A549 (cell line): ENCODE measurements at regions not wholly inside any gene's neighbourhood (a gene's known extent, or its start where the extent isn't known, plus 50 kb on each side); places are given as distances from the start of the nearest gene placed in this dataset.

Source experiments
- ATAC-seq, 2 experiments: fragments of 200-7000 bp in 1 of 2; fragments of >200 bp in 1 of 2; cut with Nextera tagmentation in 1 of 2; cut with Tn5 transposase in 1 of 2; 3 replicates each; pipeline versions ENCODE4 v1.8.0 to v1.9.1; 2018 to 2020; ENCODE audit warnings: mild to moderate bottlenecking in 1 of 2, moderate library complexity in 1 of 2
- CTCF ChIA-PET: fragments of 300-600 bp; sonication (Branson Sonifier 250); formaldehyde crosslinking; extraction: SDS; loops from one replicate; lab custom pipeline; 2021; ENCODE audit warnings: antibody characterized with exemption, inconsistent platforms; lab: Yijun Ruan, JAX
- POLR2A ChIA-PET: fragments of 350-600 bp; formaldehyde crosslinking; extraction: SDS; loops from one replicate; lab custom pipeline; 2021; ENCODE audit warnings: antibody characterized with exemption, inconsistent platforms; lab: Yijun Ruan, JAX
- DNase-seq, 2 experiments: peaks; one replicate each; pipeline versions ENCODE4 v3.0.0 to v3.0.0-alpha.2; 2011 to 2016; ENCODE audit warnings: low read depth in 1 of 2, low spot score in 1 of 2
- FAIRE-seq: peaks from 2 replicates; lab custom pipeline; 2011; peaks lifted over from hg19 to GRCh38; lab: Jason Lieb, UNC
- H3K27ac ChIP-seq, 2 experiments: fragments of >200 bp; sonication (Bioruptor Twin); formaldehyde crosslinking; 3 replicates each; pipeline ENCODE4 v1.5.1; 2016 to 2017
- H3K4me1 ChIP-seq: fragments of >200 bp; sonication (Bioruptor Twin); formaldehyde crosslinking; 3 replicates; pipeline ENCODE4 v1.6.1; 2016
- H3K4me2 ChIP-seq: fragments of >200 bp; sonication (Bioruptor Twin); formaldehyde crosslinking; 3 replicates; pipeline ENCODE4 v1.6.1; 2016
- H3K4me3 ChIP-seq: fragments of >200 bp; sonication (Bioruptor Twin); formaldehyde crosslinking; 3 replicates; pipeline ENCODE4 v1.5.1; 2016
- H3K9me3 ChIP-seq: fragments of >200 bp; sonication (Bioruptor Twin); formaldehyde crosslinking; 3 replicates; pipeline ENCODE4 v1.6.1; 2016
- BHLHE40 ChIP-seq: IDR thresholded peaks from 2 replicates; pipeline ENCODE4 v1.6.1; 2012; ENCODE audit warnings: low read depth, low read length, inconsistent platforms
- CBX8 ChIP-seq: fragments of 200-600 bp; sonication (generic); IDR thresholded peaks from 2 replicates; pipeline ENCODE4 v1.6.1; 2016
- CEBPB ChIP-seq, 2 experiments: fragments of >200 bp in 1 of 2; sonication (Bioruptor Twin) in 1 of 2; formaldehyde crosslinking in 1 of 2; IDR thresholded peaks; 2 replicates each; pipeline ENCODE4 v1.6.1; 2012 to 2016
- CHD2 ChIP-seq: fragments of 150-350 bp; IDR thresholded peaks from 2 replicates; pipeline ENCODE4 v1.6.1; 2014; ENCODE audit warnings: low read length; ENCODE audit not compliant: partially characterized antibody
- EHF ChIP-seq: fragments of 250-450 bp; sonication (Bioruptor Pico); IDR thresholded peaks from 2 replicates; pipeline ENCODE4 v1.5.0; 2020; ENCODE audit warnings: mild to moderate bottlenecking
- ESRRA ChIP-seq: fragments of 150-350 bp; IDR thresholded peaks from 2 replicates; pipeline ENCODE4 v1.6.1; 2014; ENCODE audit warnings: mild to moderate bottlenecking, low read length, borderline replicate concordance
- GATA3 ChIP-seq: IDR thresholded peaks from 2 replicates; pipeline ENCODE4 v1.6.1; 2012; ENCODE audit warnings: borderline replicate concordance
- HOXB13 ChIP-seq: fragments of 250-450 bp; sonication (Bioruptor Pico); IDR thresholded peaks from 2 replicates; pipeline ENCODE4 v1.5.0; 2020; ENCODE audit warnings: low read depth, mild to moderate bottlenecking, moderate library complexity
- JUNB ChIP-seq: fragments of >200 bp; sonication (Bioruptor Twin); formaldehyde crosslinking; IDR thresholded peaks from 2 replicates; pipeline ENCODE4 v1.6.1; 2016
- KDM1A ChIP-seq: fragments of 200-600 bp; sonication (generic); IDR thresholded peaks from 2 replicates; pipeline ENCODE4 v1.6.1; 2016; ENCODE audit warnings: low read depth, mild to moderate bottlenecking
- MAZ ChIP-seq: fragments of 150-350 bp; IDR thresholded peaks from 2 replicates; pipeline ENCODE4 v1.6.1; 2014; ENCODE audit warnings: antibody characterized with exemption, low read depth, low read length, borderline replicate concordance
- MYC ChIP-seq: IDR thresholded peaks from 2 replicates; pipeline ENCODE4 v1.6.1; 2012; ENCODE audit warnings: mild to moderate bottlenecking, inconsistent platforms, low read length, improper control_type of control experiment, borderline replicate concordance
- NFE2L2 ChIP-seq: fragments of 150-350 bp; conservative IDR thresholded peaks from 2 replicates; pipeline ENCODE4 v1.6.1; 2014; ENCODE audit warnings: low read length
- NR3C1 ChIP-seq: fragments of >200 bp; sonication (Bioruptor Twin); formaldehyde crosslinking; IDR thresholded peaks from 3 replicates; pipeline ENCODE4 v1.6.1; 2017
- POLR2A ChIP-seq: IDR thresholded peaks from 2 replicates; pipeline ENCODE4 v1.6.1; 2012; ENCODE audit warnings: mild to moderate bottlenecking, low read length
- RNF2 ChIP-seq: fragments of 200-600 bp; sonication (generic); IDR thresholded peaks from 2 replicates; pipeline ENCODE4 v1.6.1; 2016; ENCODE audit warnings: low read depth, mild to moderate bottlenecking, antibody characterized with exemption, moderate library complexity, borderline replicate concordance
- SREBF2 ChIP-seq: fragments of 450-650 bp; IDR thresholded peaks from 2 replicates; pipeline ENCODE4 v1.6.1; 2014; ENCODE audit warnings: mild to moderate bottlenecking, moderate library complexity
- ZC3H11A ChIP-seq: fragments of 450-650 bp; IDR thresholded peaks from 2 replicates; pipeline ENCODE4 v1.6.1; 2014; ENCODE audit warnings: antibody characterized with exemption, mild to moderate bottlenecking
- ZSCAN20 ChIP-seq: fragments of 250-450 bp; sonication (Bioruptor Pico); IDR thresholded peaks from 2 replicates; pipeline ENCODE4 v1.8.0; 2022; ENCODE audit warnings: mild to moderate bottlenecking, moderate library complexity
- WGBS: methylation state at CpG from one replicate; pipeline ENCODE4 v1.1.6; 2017; ENCODE audit errors: missing lambda C conversion rate; 5-methylcytosine and 5-hydroxymethylcytosine counted together
- TF ChIP-seq, protein P1 (sequence below): IDR thresholded peaks from 2 replicates; pipeline ENCODE4 v1.6.1; 2012
- TF ChIP-seq, protein P2 (sequence below): fragments of 450-650 bp; IDR thresholded peaks from 2 replicates; pipeline ENCODE4 v1.6.1; 2014; ENCODE audit warnings: antibody characterized with exemption
- TF ChIP-seq, protein P3 (sequence below): fragments of >200 bp; sonication (Bioruptor Twin); formaldehyde crosslinking; IDR thresholded peaks from 3 replicates; pipeline ENCODE4 v1.6.1; 2016
- TF ChIP-seq, protein P4 (sequence below): fragments of 250-450 bp; sonication (Bioruptor Pico); IDR thresholded peaks from 2 replicates; pipeline ENCODE4 v1.5.0; 2021; ENCODE audit warnings: mild to moderate bottlenecking, moderate library complexity, borderline replicate concordance
- TF ChIP-seq, protein P5 (sequence below): fragments of 250-450 bp; sonication (Bioruptor Pico); IDR thresholded peaks from 2 replicates; pipeline ENCODE4 v1.5.0; 2020; ENCODE audit warnings: low read depth, mild to moderate bottlenecking, moderate library complexity
- TF ChIP-seq, protein P6 (sequence below): IDR thresholded peaks from 2 replicates; pipeline ENCODE4 v1.6.1; 2012

DNA sequence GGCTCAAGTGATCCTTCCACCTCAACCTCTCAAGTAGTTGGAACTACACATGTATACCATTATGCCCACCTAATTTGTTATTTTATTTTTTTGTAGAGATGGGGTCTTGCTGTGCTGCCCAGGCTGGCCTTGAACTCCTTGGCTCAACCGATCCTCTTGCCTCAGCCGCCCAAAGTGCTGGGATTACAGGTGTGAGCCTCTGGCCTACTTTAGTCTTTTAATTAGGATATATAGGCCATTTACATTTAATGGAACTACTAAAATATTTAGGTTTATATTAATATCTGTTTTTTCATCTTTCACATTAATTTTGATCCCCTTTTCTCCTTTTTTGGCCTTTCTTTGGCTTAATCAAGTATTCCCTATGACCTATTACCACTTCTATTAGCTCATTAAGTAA is 95.7 kb upstream of the OSR1 start:
- Histone ChIP-seq H3K4me1 (no peaks in the 10 kb centered on the region), H3K4me3 (no peak overlapping the region), H3K9me3 (peaks cover 5% of the 10 kb centered on the region), H3K4me2 (no peak overlapping the region), H3K27ac (no peak overlapping the region)
- WGBS, result 58% methylated on average over 2 of the region's 2 CpGs
- no peak for FAIRE-seq
- TF ChIP-seq, protein P1, sequence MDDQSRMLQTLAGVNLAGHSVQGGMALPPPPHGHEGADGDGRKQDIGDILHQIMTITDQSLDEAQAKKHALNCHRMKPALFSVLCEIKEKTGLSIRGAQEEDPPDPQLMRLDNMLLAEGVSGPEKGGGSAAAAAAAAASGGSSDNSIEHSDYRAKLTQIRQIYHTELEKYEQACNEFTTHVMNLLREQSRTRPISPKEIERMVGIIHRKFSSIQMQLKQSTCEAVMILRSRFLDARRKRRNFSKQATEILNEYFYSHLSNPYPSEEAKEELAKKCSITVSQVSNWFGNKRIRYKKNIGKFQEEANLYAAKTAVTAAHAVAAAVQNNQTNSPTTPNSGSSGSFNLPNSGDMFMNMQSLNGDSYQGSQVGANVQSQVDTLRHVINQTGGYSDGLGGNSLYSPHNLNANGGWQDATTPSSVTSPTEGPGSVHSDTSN, result no peak
- TF ChIP-seq CBX8, result no peak
- TF ChIP-seq SREBF2, result no peak
- no peak for TF ChIP-seq NFE2L2
- TF ChIP-seq BHLHE40, result no peak
- no peak for TF ChIP-seq NR3C1
- TF ChIP-seq, protein P2, sequence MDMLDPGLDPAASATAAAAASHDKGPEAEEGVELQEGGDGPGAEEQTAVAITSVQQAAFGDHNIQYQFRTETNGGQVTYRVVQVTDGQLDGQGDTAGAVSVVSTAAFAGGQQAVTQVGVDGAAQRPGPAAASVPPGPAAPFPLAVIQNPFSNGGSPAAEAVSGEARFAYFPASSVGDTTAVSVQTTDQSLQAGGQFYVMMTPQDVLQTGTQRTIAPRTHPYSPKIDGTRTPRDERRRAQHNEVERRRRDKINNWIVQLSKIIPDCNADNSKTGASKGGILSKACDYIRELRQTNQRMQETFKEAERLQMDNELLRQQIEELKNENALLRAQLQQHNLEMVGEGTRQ, result no peak
- TF ChIP-seq MYC, result no peak
- TF ChIP-seq, protein P3, sequence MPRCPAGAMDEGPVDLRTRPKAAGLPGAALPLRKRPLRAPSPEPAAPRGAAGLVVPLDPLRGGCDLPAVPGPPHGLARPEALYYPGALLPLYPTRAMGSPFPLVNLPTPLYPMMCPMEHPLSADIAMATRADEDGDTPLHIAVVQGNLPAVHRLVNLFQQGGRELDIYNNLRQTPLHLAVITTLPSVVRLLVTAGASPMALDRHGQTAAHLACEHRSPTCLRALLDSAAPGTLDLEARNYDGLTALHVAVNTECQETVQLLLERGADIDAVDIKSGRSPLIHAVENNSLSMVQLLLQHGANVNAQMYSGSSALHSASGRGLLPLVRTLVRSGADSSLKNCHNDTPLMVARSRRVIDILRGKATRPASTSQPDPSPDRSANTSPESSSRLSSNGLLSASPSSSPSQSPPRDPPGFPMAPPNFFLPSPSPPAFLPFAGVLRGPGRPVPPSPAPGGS, result no peak
- TF ChIP-seq, protein P4, sequence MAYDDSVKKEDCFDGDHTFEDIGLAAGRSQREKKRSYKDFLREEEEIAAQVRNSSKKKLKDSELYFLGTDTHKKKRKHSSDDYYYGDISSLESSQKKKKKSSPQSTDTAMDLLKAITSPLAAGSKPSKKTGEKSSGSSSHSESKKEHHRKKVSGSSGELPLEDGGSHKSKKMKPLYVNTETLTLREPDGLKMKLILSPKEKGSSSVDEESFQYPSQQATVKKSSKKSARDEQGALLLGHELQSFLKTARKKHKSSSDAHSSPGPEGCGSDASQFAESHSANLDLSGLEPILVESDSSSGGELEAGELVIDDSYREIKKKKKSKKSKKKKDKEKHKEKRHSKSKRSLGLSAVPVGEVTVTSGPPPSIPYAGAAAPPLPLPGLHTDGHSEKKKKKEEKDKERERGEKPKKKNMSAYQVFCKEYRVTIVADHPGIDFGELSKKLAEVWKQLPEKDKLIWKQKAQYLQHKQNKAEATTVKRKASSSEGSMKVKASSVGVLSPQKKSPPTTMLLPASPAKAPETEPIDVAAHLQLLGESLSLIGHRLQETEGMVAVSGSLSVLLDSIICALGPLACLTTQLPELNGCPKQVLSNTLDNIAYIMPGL, result no peak
- no peak for TF ChIP-seq ZSCAN20
- TF ChIP-seq JUNB, result no peak
- TF ChIP-seq POLR2A, result no peak
- no peak for TF ChIP-seq ZC3H11A
- TF ChIP-seq MAZ, result no peak
- TF ChIP-seq RNF2, result no peak
- TF ChIP-seq CHD2, result no peak
- no peak for TF ChIP-seq CEBPB (IDR thresholded peaks at IDR 0.05)
- TF ChIP-seq GATA3, result no peak
- DNase-seq, result no peak
- POLR2A ChIA-PET, result interaction anchor here (0.5 kb wide), 1 partner anchor 57 kb away, joined by 3 read pairs; no protein-coding TSS in a partner anchor
- ATAC-seq, result no peak
- CTCF ChIA-PET, result interaction anchor here (0.9 to 1.4 kb wide), 2 partner anchors 11 to 29 kb away, joined by 3 read pairs; no protein-coding TSS in a partner anchor

DNA sequence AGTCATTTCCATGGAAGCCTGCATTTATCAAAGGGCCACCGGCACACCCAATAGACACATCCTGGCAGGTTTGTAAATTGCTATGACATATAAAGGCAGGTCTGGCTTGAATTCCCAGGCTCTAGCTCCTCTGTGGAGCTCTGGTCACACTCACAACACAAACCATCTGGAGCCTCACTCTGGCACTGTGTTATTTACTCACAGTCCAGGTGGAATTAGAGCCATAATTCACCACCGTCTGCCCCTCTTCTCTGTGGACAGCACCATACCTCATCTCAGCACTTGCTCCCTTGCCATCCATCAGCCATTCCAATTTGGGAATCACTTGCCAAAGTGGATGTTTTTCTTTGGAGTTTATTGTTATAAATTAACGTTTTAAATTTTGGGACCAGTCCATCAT is 84.3 kb upstream of the OSR1 start:
- FAIRE-seq, result no peak
- Histone ChIP-seq H3K4me2 (no peak overlapping the region), H3K9me3 (no peaks in the 10 kb centered on the region), H3K4me1 (no peaks in the 10 kb centered on the region), H3K27ac (no peak overlapping the region), H3K4me3 (no peak overlapping the region)
- 68% methylated on average over 3 of the region's 3 CpGs for WGBS
- ChIA-PET POLR2A (no interaction called here), CTCF (interaction anchor here (1.0 kb wide), 1 partner anchor 11 kb away, joined by 3 read pairs; no protein-coding TSS in a partner anchor)
- DNase-seq, result no peak
- TF ChIP-seq HOXB13 (CRISPR knock-in tag) (no peak), GATA3 (no peak), EHF (no peak), KDM1A (no peak), CHD2 (no peak), ESRRA (no peak)
- TF ChIP-seq, protein P5, sequence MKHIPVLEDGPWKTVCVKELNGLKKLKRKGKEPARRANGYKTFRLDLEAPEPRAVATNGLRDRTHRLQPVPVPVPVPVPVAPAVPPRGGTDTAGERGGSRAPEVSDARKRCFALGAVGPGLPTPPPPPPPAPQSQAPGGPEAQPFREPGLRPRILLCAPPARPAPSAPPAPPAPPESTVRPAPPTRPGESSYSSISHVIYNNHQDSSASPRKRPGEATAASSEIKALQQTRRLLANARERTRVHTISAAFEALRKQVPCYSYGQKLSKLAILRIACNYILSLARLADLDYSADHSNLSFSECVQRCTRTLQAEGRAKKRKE (CRISPR knock-in tag), result no peak
- TF ChIP-seq, protein P6, sequence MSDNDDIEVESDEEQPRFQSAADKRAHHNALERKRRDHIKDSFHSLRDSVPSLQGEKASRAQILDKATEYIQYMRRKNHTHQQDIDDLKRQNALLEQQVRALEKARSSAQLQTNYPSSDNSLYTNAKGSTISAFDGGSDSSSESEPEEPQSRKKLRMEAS, result no peak
- ATAC-seq, result no peak
